GM18907 (cell line): ENCODE measurements at regions not wholly inside any gene's neighbourhood (a gene's known extent, or its start where the extent isn't known, plus 50 kb on each side); places are given as distances from the start of the nearest gene placed in this dataset.

Experiments used
- ATAC-seq: cut with Tn5 transposase; IDR thresholded peaks from one replicate; pipeline ENCODE4 v1.9.1; 2021; ENCODE audit warnings: mild to moderate bottlenecking, moderate library complexity; ENCODE audit not compliant: unreplicated experiment

DNA sequence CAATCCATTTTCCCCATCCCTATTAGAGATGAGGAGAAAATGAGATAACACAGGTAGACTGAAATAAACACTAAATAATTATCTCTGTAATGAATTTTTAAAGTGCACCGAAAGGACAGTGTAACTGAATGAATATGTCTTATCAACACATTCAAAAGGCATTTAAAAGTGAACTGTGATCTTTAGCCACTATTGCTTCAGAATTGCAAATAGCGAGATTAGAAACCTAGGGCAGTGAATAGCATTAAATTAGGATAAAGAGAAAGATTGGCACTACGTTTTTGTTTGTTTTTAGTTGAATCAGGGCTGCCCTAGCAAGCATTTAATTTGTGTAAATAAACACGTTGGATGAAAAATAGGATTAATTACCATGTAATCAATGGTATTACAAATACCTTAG, 537.5 kb downstream of the ELAVL2 start:
- no peak for ATAC-seq

DNA sequence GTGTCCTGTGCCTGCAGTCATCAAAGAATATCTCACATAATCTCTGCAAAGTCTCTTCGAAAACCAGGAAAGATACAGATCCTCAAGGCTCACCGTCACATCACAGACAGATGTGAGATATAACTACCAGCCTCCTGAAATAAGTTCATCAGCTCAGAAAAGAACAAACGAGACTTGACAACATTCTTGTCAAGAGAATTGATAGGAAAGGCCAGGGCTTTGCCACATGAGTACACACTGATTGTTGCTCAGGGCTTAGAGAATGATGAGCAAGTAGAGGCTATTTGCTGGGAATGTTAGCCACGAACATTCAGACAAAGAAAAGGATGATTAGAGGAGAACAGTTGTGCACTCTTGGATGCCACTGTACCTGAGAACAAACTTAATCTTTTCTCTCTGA, 535.1 kb downstream of the ELAVL2 start:
- ATAC-seq, result no peak

- no peak for ATAC-seq
These were observed 523.8 kb downstream of the ELAVL2 start for GRCh38 chr9:23302281-23302680.

DNA sequence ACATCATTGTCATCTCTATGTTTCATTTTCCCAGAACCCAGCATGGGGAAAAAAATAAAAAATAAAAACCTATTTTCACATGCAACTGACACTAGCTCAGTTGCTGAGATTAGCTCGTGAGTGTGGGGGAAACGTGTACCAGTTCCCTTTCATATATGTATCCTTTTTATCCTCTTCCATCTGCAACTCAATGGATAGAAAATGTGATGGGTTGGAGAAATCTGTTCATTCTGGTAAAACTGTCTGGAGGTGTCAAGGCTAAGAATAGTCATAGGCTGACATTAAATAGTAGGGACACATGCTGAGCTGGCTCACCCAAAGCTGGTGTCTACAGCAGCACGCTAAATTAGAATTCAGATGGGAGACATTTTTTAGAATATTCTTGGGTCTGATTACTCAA, 519.3 kb downstream of the ELAVL2 start:
- ATAC-seq, result no peak

DNA sequence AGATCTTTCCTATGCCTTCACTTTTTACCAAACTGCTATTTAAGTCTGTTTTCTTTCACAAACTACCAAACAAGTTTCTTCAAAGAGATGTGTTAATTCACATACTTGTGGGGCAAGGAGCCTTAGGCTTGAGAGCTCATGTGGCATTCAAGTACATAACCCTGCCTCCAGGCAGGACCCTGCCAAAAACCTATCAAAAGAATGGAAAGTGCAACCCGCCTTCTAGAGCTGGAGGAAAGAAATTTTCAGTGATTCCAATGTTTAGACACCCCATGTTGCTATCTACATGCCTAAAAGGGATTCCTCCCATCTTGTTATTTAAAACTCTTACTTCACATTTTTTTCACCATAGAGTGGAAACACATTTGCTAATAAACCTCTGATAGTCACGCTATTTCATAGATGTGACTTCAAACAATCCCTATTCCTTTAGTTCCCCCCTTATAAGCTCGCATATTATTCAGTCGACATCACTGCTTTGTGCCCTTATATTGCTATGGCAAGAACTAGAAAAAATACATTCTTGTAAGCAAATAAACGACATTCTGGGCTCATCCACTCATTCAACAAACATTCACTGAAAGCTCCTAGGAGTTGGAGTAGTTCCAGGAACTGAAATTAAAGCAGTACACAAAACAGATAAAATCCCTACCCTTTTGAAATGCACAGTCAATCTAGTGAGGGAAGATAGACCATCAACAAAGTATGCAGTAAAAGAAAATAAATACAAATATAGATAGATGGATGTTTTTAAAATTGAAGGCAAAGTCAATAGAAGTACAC, 518.1 kb downstream of the ELAVL2 start:
- ATAC-seq, result no peak

DNA sequence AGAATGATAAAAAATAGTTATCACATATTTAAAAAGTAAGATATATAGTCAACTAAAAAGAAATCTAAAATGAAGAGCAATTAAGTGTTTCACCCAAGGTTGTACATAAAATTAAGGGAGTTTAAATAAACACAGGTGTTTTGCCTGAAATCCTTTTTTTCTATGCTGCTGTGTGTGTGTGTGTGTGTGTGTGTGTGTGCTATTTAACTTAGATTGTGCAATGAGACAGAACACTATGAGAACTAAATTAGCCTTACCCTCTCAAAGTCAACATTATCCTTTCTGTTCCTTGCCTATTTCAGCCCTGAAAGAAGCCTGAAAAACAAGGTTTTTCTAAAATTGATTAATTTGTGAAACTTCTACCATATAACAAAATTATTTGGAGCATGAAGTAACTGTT, 516.2 kb downstream of the ELAVL2 start:
- ATAC-seq, result no peak

DNA sequence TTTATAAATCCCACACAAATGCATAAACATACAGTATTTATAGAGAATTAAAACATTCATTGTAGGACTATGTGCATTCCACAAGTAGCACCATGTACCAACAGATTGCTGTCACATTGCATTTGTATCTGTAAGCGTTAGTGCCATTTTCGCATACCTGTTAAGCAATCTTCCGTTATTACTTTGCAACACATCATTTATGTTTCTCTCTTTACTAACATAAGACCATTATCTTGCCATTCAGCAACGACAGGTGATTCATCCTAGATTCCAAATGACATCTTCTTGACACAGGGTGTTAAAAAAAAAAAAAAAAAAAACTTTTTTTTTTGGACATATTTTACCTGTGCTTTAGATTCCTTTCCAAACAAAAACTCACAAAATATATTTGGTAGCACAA, 511.8 kb downstream of the ELAVL2 start:
- no peak for ATAC-seq

- ATAC-seq, result no peak
These were observed 506.9 kb downstream of the ELAVL2 start for GRCh38 chr9:23319092-23319491.

DNA sequence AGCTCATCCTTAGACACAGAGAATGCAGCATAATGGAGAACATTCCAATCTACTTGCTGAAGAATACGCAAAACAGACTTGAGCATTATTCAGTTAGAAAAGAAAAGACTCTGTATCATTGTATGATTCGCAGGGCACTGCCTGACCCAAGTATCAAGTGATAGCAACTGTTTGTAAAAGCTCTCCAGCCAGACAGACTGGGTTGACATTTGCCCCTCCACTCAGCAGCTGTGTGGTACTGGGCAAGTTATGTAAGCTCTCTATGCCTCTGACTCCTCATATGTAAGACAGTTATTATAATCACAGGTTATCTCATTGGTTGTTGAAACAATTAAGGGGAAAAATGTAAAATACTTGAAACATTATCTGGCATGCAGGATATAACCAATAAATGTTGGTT, 505.0 kb downstream of the ELAVL2 start:
- ATAC-seq, result no peak

GRCh38 chr9:23322392-23322791, 503.6 kb downstream of the ELAVL2 start:
- ATAC-seq, result no peak

GRCh38 chr9:23324511-23324910, 501.5 kb downstream of the ELAVL2 start:
- ATAC-seq, result no peak

DNA sequence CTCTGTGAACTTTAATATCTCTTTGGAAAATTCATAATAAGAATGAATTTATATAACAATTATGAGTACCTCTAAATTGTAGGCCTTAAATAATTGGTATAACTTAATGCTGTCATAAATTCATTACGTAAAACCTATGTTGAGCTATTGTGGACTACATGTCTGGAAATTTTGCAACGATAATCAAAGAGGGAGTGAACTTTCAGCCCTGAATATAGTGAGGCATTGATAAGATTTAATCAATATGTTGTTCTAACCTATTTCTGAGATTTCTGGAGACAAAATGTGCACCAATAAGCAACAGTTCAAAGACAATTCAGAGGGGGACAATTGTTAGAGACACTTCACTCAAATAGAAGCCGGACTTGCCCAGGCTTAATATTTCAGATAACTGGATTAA, 499.4 kb downstream of the ELAVL2 start:
- ATAC-seq, result no peak

DNA sequence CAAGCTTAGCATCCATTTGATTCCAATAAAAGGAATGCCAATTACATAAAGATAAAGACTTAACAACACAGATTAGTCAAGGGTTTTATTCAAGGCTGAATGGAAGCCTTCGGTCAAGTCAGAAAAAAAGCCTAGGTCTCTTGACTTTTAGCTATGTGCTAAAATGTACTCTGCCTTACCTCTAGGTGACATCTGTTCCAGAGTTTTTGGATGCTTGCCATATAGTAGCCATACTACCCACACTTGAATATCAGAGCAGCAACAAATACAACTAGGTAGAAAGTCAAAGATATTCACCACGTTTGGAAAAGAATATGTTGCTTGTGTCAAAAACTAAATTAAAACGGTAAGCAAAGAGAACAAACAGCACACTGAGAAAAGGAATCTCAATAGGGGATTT, 484.7 kb downstream of the ELAVL2 start:
- no peak for ATAC-seq

GRCh38 chr9:23342291-23342690, 483.7 kb downstream of the ELAVL2 start:
- ATAC-seq, result no peak

DNA sequence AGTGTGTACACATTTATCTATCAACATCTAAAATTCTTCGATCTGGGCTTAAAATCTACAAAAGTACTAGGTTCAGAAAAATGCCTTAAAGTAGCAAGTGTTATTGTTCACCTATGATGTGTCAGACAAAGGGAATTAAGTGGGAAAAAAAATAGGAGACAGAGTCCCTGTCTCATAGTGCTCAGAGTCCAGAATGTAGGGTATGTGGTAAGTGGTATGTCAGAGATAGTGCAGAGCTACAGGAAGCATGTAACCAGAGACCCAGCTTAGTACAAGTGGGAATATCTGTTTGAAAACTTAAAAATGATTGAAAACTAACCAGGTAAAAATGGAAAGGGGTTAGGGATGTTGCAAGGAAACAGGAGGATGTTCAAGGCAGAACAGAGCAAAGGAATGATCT, 482.8 kb downstream of the ELAVL2 start:
- ATAC-seq, result no peak

DNA sequence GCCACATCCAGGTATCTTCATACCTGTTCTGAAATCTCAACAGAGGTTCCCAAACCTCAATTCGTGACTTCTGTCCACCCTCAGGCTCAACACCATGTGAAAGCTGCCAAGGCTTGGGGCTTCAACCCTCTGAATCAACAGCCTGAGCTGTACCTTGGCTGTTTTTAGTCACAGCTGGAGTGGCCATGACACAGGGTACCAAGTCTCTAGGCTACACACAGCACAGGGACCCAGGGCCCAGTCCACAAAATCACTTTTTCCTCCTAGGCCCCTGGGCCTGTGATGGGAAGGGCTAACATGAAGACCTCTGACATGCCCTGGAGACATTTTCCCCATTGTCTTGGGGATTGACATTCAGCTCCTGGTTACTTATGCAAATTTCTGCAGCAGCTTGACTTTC, 464.9 kb downstream of the ELAVL2 start:
- ATAC-seq, result no peak

DNA sequence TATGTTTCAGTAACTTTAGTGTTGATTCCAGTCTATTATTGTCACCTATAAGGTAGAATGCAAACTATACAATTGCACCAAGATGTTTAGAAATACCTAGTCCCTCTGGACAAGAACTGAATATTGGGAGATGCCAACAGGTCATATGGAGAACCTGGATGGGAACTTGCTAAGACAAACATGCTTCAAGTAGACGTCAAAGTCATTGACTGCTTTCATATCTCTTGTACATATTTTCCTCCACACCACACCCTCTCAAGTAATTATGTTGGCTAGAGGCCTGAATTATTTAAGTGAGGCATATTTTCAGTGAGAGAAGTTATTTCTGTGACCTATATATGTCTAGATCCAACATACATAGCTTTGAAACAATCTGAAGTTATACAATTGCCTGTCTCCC, 453.3 kb downstream of the ELAVL2 start:
- ATAC-seq, result no peak

- no peak for ATAC-seq
These were observed 450.5 kb downstream of the ELAVL2 start for GRCh38 chr9:23375511-23375910.

- ATAC-seq, result no peak
These were observed 446.2 kb downstream of the ELAVL2 start for GRCh38 chr9:23379842-23380241.

DNA sequence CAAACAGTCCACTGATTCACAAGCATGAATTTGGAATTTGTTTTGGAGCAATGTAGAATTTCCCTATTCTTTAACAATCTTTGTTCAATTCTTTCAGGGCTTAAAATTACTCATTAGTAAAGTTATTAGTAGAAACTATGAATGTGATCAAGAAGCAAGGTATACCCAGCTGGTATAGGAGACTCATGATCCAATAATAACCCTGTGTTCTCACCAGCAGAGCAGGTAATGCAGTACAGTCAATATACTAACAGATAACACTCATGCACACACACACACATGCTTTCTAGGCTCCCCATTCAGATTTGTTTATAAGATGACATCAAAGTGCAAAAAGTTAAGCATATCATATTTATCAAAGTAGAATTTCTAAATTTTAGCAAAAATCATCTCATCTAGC, 445.2 kb downstream of the ELAVL2 start:
- peak; percentile 53 for ATAC-seq

GRCh38 chr9:23382418-23382817, 443.6 kb downstream of the ELAVL2 start:
- ATAC-seq, result no peak

DNA sequence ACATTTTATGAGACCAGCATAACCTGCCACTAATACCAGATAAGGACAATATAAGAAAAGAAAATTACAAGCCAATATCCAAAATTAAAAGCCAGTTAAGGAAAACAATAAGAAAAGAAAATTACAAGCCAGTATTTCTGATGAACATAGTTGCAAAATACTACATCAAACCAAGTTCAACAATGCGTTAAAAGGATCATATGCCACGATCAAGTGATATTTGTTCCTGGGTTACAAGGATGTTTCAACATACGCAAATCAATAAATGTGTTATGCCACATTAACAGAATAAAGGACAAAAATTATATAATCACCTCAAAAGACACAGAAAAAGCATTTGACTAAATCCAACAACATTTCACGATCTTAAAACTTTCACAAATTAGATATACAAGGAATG, 431.9 kb downstream of the ELAVL2 start:
- no peak for ATAC-seq

DNA sequence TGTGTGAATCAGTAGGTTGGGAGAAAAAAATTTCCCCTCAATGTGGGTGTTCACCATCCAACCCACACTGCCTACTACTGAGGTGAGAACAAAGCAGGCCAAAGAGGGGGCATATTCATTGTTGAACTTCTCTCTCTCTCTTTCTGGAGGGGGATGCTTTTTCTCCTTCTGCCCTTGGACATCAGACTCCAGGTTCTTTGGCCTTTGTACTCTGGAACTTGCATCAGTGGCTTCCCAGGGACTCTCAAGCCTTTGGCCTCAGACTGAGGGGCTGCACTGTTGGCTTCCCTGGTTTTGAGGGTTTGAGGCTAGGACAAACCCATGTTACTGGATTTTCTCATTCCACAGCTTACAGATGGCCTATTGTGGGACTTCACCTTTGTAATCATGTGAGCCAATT, 417.2 kb downstream of the ELAVL2 start:
- ATAC-seq, result no peak
